ENCODE measurements at regions not wholly inside any gene's neighbourhood (a gene's known extent, or its start where the extent isn't known, plus 50 kb on each side); places are given as distances from the start of the nearest gene placed in this dataset.
A peak's percentile ranks its signal among the peaks of the same experiment; 100 is the strongest.

DNA sequence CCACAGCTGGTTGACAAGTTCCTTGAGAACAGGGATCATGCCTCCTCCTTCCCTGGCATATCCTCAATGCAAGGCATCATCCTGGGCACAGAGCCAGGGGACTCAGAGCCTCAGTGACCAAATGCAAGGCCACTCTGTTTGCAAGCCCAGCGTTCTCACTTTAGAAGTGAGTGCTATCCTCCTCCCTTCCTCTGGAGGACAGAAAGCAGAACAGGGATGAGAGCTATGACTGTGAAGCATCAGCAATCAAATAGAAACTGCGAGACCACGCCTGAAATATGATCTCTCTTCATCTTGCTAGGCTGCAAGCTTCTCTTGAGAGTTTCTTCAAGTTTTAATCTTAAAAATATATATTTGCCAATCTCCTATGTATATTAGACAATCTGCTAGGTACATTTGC lies 119.8 kb downstream of the LRATD1 start:
- Histone ChIP-seq H3K4ac (ENCODE audit: low read depth in 1 of 2, low read length in 2 of 2) (no peak overlapping the region), H3K36me3 (ENCODE audit: control insufficient read depth in 1 of 2, insufficient read depth in 2 of 2, low read depth in 1 of 2, low read length in 2 of 2) (no peaks in the 10 kb centered on the region), H3K9me3 (ENCODE audit: control insufficient read depth, low read length) (no peaks in the 10 kb centered on the region), H3K9ac (ENCODE audit: low read length) (no peak overlapping the region), H3K4me3 (ENCODE audit: insufficient read depth in 1 of 2, low read depth in 1 of 2, low read length in 2 of 2) (no peak overlapping the region), H3K23ac (ENCODE audit: low read length in 2 of 2) (no peak overlapping the region), H2BK5ac (ENCODE audit: low read depth, low read length, poor library complexity, severe bottlenecking) (no peak overlapping the region), H2BK12ac (ENCODE audit: low read length in 2 of 2) (no peak overlapping the region), H4K91ac (ENCODE audit: low read length) (peak overlapping the region; percentile 46), H2BK15ac (ENCODE audit: low read depth, poor library complexity, severe bottlenecking) (no peak overlapping the region), H3K27me3 (ENCODE audit: control insufficient read depth in 1 of 2, insufficient read depth in 1 of 2, low read length in 2 of 2) (no peaks in the 10 kb centered on the region), H3K27ac (ENCODE audit: low read length, poor library complexity, severe bottlenecking) (no peak overlapping the region), H2AK5ac (ENCODE audit: low read length, severe bottlenecking) (no peak overlapping the region), H2BK120ac (ENCODE audit: low read depth, low read length) (no peak overlapping the region), H3K79me1 (replicated peaks; ENCODE audit: low read length, poor library complexity, severe bottlenecking) (no peaks in the 10 kb centered on the region), H3K18ac (ENCODE audit: low read depth in 1 of 2, low read length in 2 of 2) (no peak overlapping the region), H2AFZ (ENCODE audit: low read depth, low read length) (no peak overlapping the region), H3K14ac (ENCODE audit: low read length in 2 of 2) (no peak overlapping the region), H3K4me2 (ENCODE audit: low read length, poor library complexity, severe bottlenecking) (no peak overlapping the region), H3K4me1 (ENCODE audit: control insufficient read depth, insufficient read depth, low read depth, low read length) (no peaks in the 10 kb centered on the region), H4K8ac (ENCODE audit: low read length) (no peak overlapping the region)
- DNase-seq = no peak
- WGBS = 58% methylated on average over 3 of the region's 3 CpGs

DNA sequence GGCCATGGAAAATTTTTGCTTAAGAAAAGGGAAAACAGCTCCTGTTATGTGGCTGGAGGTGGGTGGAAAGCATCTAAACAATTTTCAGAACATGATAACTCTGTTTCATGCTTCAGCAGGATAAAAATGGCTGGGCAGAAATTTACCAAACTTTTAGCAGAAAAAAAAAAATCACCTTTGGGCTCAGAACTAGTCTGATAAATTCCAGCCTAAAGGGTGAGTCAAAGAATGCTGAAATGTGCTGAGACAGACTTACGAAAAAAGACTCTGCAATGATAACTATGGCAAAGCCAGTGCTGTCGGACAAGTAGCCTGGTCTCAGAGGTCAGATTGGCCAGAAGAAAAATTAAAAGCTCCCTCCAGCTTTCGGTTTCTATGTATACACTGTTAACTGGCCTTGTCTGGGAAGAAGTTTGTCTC lies 123.6 kb downstream of the LRATD1 start:
- Histone ChIP-seq H2BK15ac (ENCODE audit: low read depth, poor library complexity, severe bottlenecking) (no peak overlapping the region), H3K36me3 (ENCODE audit: control insufficient read depth in 1 of 2, insufficient read depth in 2 of 2, low read depth in 1 of 2, low read length in 2 of 2) (no peaks in the 10 kb centered on the region), H2BK5ac (ENCODE audit: low read depth, low read length, poor library complexity, severe bottlenecking) (no peak overlapping the region), H3K9me3 (ENCODE audit: control insufficient read depth, low read length) (no peaks in the 10 kb centered on the region), H3K9ac (ENCODE audit: low read length) (peak overlapping the region; percentile 73), H3K4me1 (ENCODE audit: control insufficient read depth, insufficient read depth, low read depth, low read length) (no peaks in the 10 kb centered on the region), H4K8ac (ENCODE audit: low read length) (no peak overlapping the region), H3K27me3 (ENCODE audit: control insufficient read depth in 1 of 2, insufficient read depth in 1 of 2, low read length in 2 of 2) (no peaks in the 10 kb centered on the region), H3K27ac (ENCODE audit: low read length, poor library complexity, severe bottlenecking) (no peak overlapping the region), H3K4ac (ENCODE audit: low read depth in 1 of 2, low read length in 2 of 2) (no peak overlapping the region), H3K4me3 (ENCODE audit: insufficient read depth in 1 of 2, low read depth in 1 of 2, low read length in 2 of 2) (peak overlapping the region in 1 of 2 experiments; percentile 57), H2BK120ac (ENCODE audit: low read depth, low read length) (no peak overlapping the region), H3K14ac (ENCODE audit: low read length in 2 of 2) (no peak overlapping the region), H3K4me2 (ENCODE audit: low read length, poor library complexity, severe bottlenecking) (no peak overlapping the region), H3K23ac (ENCODE audit: low read length in 2 of 2) (no peak overlapping the region), H4K91ac (ENCODE audit: low read length) (no peak overlapping the region), H2AK5ac (ENCODE audit: low read length, severe bottlenecking) (no peak overlapping the region), H2BK12ac (ENCODE audit: low read length in 2 of 2) (no peak overlapping the region), H3K18ac (ENCODE audit: low read depth in 1 of 2, low read length in 2 of 2) (no peak overlapping the region), H2AFZ (ENCODE audit: low read depth, low read length) (no peak overlapping the region), H3K79me1 (replicated peaks; ENCODE audit: low read length, poor library complexity, severe bottlenecking) (no peaks in the 10 kb centered on the region)
- peak; percentile 31 for DNase-seq
- 66% methylated on average over 3 of the region's 3 CpGs for WGBS

- H3K27ac ChIP-seq (ENCODE audit: low read length, poor library complexity, severe bottlenecking) = no peak overlapping the region
- 82% methylated on average over 7 of the region's 10 CpGs for WGBS
- H2BK120ac ChIP-seq (ENCODE audit: low read depth, low read length) = no peak overlapping the region
- H3K4me1 ChIP-seq (ENCODE audit: control insufficient read depth, insufficient read depth, low read depth, low read length) = no peaks in the 10 kb centered on the region
- no peaks in the 10 kb centered on the region for H3K27me3 ChIP-seq (ENCODE audit: control insufficient read depth in 1 of 2, insufficient read depth in 1 of 2, low read length in 2 of 2)
- H2AFZ ChIP-seq (ENCODE audit: low read depth, low read length) = no peak overlapping the region
- H4K91ac ChIP-seq (ENCODE audit: low read length) = no peak overlapping the region
- H4K8ac ChIP-seq (ENCODE audit: low read length) = no peak overlapping the region
- H2AK5ac ChIP-seq (ENCODE audit: low read length, severe bottlenecking) = no peak overlapping the region
- H3K23ac ChIP-seq (ENCODE audit: low read length in 2 of 2) = no peak overlapping the region
- no peak overlapping the region for H3K4me2 ChIP-seq (ENCODE audit: low read length, poor library complexity, severe bottlenecking)
- H3K14ac ChIP-seq (ENCODE audit: low read length in 2 of 2) = peak overlapping the region in 1 of 2 experiments; percentile 44
- H3K9me3 ChIP-seq (ENCODE audit: control insufficient read depth, low read length) = no peaks in the 10 kb centered on the region
- no peak overlapping the region for H3K4me3 ChIP-seq (ENCODE audit: insufficient read depth in 1 of 2, low read depth in 1 of 2, low read length in 2 of 2)
- no peaks in the 10 kb centered on the region for H3K79me1 ChIP-seq (replicated peaks; ENCODE audit: low read length, poor library complexity, severe bottlenecking)
- no peaks in the 10 kb centered on the region for H3K36me3 ChIP-seq (ENCODE audit: control insufficient read depth in 1 of 2, insufficient read depth in 2 of 2, low read depth in 1 of 2, low read length in 2 of 2)
- H2BK12ac ChIP-seq (ENCODE audit: low read length in 2 of 2) = peak overlapping the region in 1 of 2 experiments; percentile 34
- no peak overlapping the region for H2BK5ac ChIP-seq (ENCODE audit: low read depth, low read length, poor library complexity, severe bottlenecking)
- H2BK15ac ChIP-seq (ENCODE audit: low read depth, poor library complexity, severe bottlenecking) = no peak overlapping the region
- DNase-seq = peak; percentile 76
- H3K9ac ChIP-seq (ENCODE audit: low read length) = peak overlapping the region; percentile 73
- H3K4ac ChIP-seq (ENCODE audit: low read depth in 1 of 2, low read length in 2 of 2) = no peak overlapping the region
- H3K18ac ChIP-seq (ENCODE audit: low read depth in 1 of 2, low read length in 2 of 2) = no peak overlapping the region
Measured at GRCh38 chr2:14756981-14757657, 124.6 kb downstream of the LRATD1 start.

DNA sequence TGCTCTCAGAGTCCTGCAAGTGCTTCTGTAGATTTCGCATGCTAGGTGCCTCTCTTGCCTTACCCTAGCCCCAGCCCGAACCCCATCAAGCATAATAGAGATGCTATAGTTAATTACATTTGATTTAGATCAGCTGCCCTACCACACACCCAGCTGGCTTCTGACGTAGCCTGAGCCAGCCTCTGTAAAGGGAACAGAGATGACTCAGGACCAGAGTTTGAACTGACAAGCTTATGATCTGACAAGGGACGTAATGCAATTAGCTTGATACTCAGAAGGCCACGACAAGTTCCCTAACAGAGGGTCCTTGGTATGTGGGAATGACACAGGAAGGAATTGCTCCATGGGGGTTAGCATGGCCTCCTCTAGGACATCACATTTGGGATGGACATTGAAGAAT lies 126.6 kb downstream of the LRATD1 start:
- Histone ChIP-seq H2AK5ac (ENCODE audit: low read length, severe bottlenecking) (no peak overlapping the region), H2BK15ac (ENCODE audit: low read depth, poor library complexity, severe bottlenecking) (no peak overlapping the region), H4K91ac (ENCODE audit: low read length) (no peak overlapping the region), H3K27ac (ENCODE audit: low read length, poor library complexity, severe bottlenecking) (no peak overlapping the region), H3K4me2 (ENCODE audit: low read length, poor library complexity, severe bottlenecking) (no peak overlapping the region), H3K4me1 (ENCODE audit: control insufficient read depth, insufficient read depth, low read depth, low read length) (no peaks in the 10 kb centered on the region), H3K14ac (ENCODE audit: low read length in 2 of 2) (no peak overlapping the region), H2BK12ac (ENCODE audit: low read length in 2 of 2) (no peak overlapping the region), H2AFZ (ENCODE audit: low read depth, low read length) (no peak overlapping the region), H3K18ac (ENCODE audit: low read depth in 1 of 2, low read length in 2 of 2) (no peak overlapping the region), H3K9me3 (ENCODE audit: control insufficient read depth, low read length) (no peaks in the 10 kb centered on the region), H3K23ac (ENCODE audit: low read length in 2 of 2) (no peak overlapping the region), H4K8ac (ENCODE audit: low read length) (no peak overlapping the region), H2BK120ac (ENCODE audit: low read depth, low read length) (no peak overlapping the region), H3K9ac (ENCODE audit: low read length) (no peak overlapping the region), H3K4ac (ENCODE audit: low read depth in 1 of 2, low read length in 2 of 2) (no peak overlapping the region), H3K36me3 (ENCODE audit: control insufficient read depth in 1 of 2, insufficient read depth in 2 of 2, low read depth in 1 of 2, low read length in 2 of 2) (no peaks in the 10 kb centered on the region), H3K27me3 (ENCODE audit: control insufficient read depth in 1 of 2, insufficient read depth in 1 of 2, low read length in 2 of 2) (no peaks in the 10 kb centered on the region), H3K4me3 (ENCODE audit: insufficient read depth in 1 of 2, low read depth in 1 of 2, low read length in 2 of 2) (no peak overlapping the region), H2BK5ac (ENCODE audit: low read depth, low read length, poor library complexity, severe bottlenecking) (no peak overlapping the region), H3K79me1 (replicated peaks; ENCODE audit: low read length, poor library complexity, severe bottlenecking) (no peaks in the 10 kb centered on the region)
- DNase-seq = no peak
- 70% methylated on average over 5 of the region's 5 CpGs for WGBS

Measured in mesenchymal stem cell (in vitro differentiated cells and primary cell).